Calu3 (cell line): ENCODE measurements at regions not wholly inside any gene's neighbourhood (a gene's known extent, or its start where the extent isn't known, plus 50 kb on each side); places are given as distances from the start of the nearest gene placed in this dataset.

ENCODE experiments used
- BruUV-seq: library from RNA; stranded (reverse); fragments of 400-500 nt; replicated peaks from 2 replicates; lab custom pipeline; 2021; lab: Mats Ljungman, UMichigan
- CTCF ChIA-PET: fragments of 300-600 bp; sonication (Branson Sonifier 250); formaldehyde crosslinking; loops from one replicate; lab custom pipeline; 2022; ENCODE audit warnings: antibody characterized with exemption; lab: Charles Lee
- DNase-seq: peaks from one replicate; pipeline ENCODE4 v3.0.0; 2022
- H3K27ac Mint-ChIP-seq: one replicate; pipeline ENCODE4 v1.8.0; 2022; ENCODE audit warnings: mixed read lengths; ENCODE audit not compliant: unreplicated experiment
- H3K27me3 Mint-ChIP-seq: one replicate; pipeline ENCODE4 v1.8.0; 2022; ENCODE audit warnings: mixed read lengths; ENCODE audit not compliant: unreplicated experiment
- H3K36me3 Mint-ChIP-seq: one replicate; pipeline ENCODE4 v1.8.0; 2022; ENCODE audit warnings: mild to moderate bottlenecking, moderate library complexity, mixed read lengths; ENCODE audit not compliant: insufficient read depth, unreplicated experiment
- H3K4me1 Mint-ChIP-seq: one replicate; pipeline ENCODE4 v1.8.0; 2022; ENCODE audit warnings: mild to moderate bottlenecking, low read depth, mixed read lengths; ENCODE audit not compliant: unreplicated experiment
- H3K4me3 Mint-ChIP-seq: one replicate; pipeline ENCODE4 v1.8.0; 2022; ENCODE audit warnings: mild to moderate bottlenecking, low read depth, moderate library complexity, mixed read lengths; ENCODE audit not compliant: unreplicated experiment
- H3K9me3 Mint-ChIP-seq: one replicate; pipeline ENCODE4 v1.8.0; 2022; ENCODE audit warnings: low read depth, mixed read lengths; ENCODE audit not compliant: unreplicated experiment
- intact Hi-C: fragments of 100-400 bp; cut with micrococcal nuclease; formaldehyde crosslinking; loops from one replicate; pipeline ENCODE4 v1.10.0; 2022; ENCODE audit not compliant: unreplicated experiment
- TF ChIP-seq, protein P1 (sequence below): fragments of 200-600 bp; IDR thresholded peaks from one replicate; pipeline ENCODE4 v1.8.0; 2022; ENCODE audit warnings: antibody characterized with exemption; ENCODE audit not compliant: unreplicated experiment

DNA sequence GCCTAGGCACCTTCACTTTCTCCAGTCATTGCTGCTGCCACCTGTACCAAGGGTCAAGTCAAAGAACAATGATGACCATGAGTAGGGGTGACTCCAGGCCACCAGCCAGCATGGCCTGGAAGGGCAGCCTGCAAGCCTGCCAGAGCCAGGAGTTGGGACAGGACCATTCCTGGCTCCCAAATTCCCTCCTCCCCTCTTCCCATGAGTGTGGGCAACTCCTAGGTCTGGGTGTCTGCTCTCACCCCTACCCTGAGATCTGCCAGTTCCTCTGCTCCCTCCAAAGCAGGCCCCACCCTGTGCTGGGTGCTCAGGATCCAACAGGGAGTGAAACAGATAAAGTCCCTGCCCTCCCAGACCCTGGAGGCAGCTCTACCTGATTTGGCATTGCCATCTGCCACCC lies 125.8 kb upstream of the NANOS1 start:
- Mint-ChIP-seq H3K4me1 (peaks cover 5% of the 10 kb centered on the region), H3K9me3 (no peaks in the 10 kb centered on the region), H3K27ac (no peak overlapping the region), H3K4me3 (no peak overlapping the region), H3K27me3 (no peaks in the 10 kb centered on the region), H3K36me3 (no peaks in the 10 kb centered on the region)
- intact Hi-C loops, result no loop called here
- TF ChIP-seq, protein P1, sequence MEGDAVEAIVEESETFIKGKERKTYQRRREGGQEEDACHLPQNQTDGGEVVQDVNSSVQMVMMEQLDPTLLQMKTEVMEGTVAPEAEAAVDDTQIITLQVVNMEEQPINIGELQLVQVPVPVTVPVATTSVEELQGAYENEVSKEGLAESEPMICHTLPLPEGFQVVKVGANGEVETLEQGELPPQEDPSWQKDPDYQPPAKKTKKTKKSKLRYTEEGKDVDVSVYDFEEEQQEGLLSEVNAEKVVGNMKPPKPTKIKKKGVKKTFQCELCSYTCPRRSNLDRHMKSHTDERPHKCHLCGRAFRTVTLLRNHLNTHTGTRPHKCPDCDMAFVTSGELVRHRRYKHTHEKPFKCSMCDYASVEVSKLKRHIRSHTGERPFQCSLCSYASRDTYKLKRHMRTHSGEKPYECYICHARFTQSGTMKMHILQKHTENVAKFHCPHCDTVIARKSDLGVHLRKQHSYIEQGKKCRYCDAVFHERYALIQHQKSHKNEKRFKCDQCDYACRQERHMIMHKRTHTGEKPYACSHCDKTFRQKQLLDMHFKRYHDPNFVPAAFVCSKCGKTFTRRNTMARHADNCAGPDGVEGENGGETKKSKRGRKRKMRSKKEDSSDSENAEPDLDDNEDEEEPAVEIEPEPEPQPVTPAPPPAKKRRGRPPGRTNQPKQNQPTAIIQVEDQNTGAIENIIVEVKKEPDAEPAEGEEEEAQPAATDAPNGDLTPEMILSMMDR, result no peak
- BruUV-seq, result no TSS peak
- CTCF ChIA-PET, result no interaction called here
- no peak for DNase-seq

DNA sequence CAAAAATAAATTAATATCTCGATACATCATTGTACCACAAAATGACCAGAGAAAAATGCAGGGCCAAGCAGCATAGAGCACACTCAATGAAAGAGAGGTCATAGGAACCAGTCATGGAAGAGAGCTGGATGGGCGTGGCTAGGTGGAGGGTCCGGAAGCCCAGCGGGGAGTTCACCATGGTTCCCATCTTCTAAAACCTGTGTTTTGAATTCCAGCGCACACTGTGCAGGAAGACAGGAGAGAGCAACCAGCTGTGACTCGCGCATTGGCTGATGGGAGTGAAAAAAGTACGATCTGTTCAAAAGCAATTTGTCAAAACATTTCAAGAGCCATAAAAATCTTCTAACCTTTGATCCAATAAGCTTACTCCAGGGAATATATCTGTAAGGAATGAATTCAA lies 125.2 kb upstream of the NANOS1 start:
- Mint-ChIP-seq H3K36me3 (no peaks in the 10 kb centered on the region), H3K27me3 (no peaks in the 10 kb centered on the region)
- CTCF ChIA-PET, result no interaction called here

DNA sequence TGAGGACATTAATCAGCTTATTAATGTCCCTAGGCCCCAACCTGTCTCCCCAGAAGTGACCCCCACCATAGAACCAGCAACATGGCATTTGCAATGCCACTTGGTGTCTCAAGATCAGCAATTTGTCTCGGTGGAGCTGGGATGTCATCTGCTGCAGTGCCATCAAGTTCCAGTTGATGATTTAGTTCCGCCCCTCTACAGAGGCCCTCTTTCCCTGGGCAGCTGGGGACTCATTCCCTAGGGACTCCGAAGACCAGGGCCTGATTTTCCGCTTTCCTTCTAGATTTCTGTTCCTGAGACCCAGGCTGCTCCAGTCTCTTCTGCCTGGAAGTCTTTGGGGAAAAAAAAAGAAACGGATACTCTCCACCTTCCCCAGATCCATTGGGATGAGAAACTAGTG lies 122.5 kb upstream of the NANOS1 start:
- no peaks in the 10 kb centered on the region for H3K36me3 Mint-ChIP-seq

More for the DNA sequence above, 125.2 kb upstream of the NANOS1 start:
- Mint-ChIP-seq H3K4me3 (no peak overlapping the region), H3K4me1 (peaks cover 11% of the 10 kb centered on the region), H3K9me3 (no peaks in the 10 kb centered on the region), H3K27ac (no peak overlapping the region)
- no peak for DNase-seq
- TF ChIP-seq, protein P1, result no peak
- intact Hi-C loops, result no loop called here
- BruUV-seq, result no TSS peak

DNA sequence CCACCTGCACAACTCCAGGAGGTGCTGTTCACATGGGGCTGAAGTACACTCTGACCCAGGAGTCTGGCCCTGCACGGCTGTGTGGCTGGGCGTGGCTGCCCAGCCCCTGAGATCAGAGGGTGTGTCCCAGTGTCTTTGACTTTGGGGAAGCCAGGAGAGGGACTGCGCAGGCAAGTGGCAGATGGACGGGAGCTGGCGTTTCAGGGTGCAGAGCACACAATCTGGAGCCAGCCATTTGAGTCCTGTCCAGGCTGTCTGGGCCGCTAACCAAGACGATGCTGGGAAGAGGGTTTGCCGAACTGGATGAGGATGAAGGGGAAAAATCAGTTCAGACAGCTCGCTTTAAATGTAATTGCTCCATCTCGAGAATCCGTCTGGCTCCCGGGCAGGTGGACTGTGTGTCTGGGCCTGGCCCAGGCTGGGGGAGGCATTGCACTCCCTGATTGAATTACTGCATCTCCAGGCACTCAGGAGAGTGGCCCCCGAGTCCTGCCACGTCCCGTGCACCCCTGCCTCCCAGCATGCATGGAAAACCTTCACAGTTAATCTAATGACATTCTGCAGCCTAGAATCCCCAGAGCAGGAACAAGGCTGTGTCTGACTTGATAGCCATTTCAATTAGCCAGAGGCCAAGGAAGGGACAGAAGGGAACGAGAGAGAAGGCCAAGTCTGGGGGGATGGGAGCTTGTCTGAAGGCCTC lies 120.8 kb upstream of the NANOS1 start:
- Mint-ChIP-seq H3K4me1 (peaks cover 47% of the 10 kb centered on the region), H3K27ac (no peak overlapping the region), H3K4me3 (no peak overlapping the region), H3K9me3 (no peaks in the 10 kb centered on the region), H3K36me3 (no peaks in the 10 kb centered on the region), H3K27me3 (no peaks in the 10 kb centered on the region)
- TF ChIP-seq, protein P1, result no peak
- no peak for DNase-seq
- intact Hi-C loops, result no loop called here
- CTCF ChIA-PET, result no interaction called here
- no TSS peak for BruUV-seq

More for the DNA sequence above, 122.5 kb upstream of the NANOS1 start:
- TF ChIP-seq, protein P1, result no peak
- H3K27ac Mint-ChIP-seq, result no peak overlapping the region
- no peak for DNase-seq
- H3K27me3 Mint-ChIP-seq, result no peaks in the 10 kb centered on the region
- H3K9me3 Mint-ChIP-seq, result no peaks in the 10 kb centered on the region
- peaks cover 32% of the 10 kb centered on the region for H3K4me1 Mint-ChIP-seq
- no peak overlapping the region for H3K4me3 Mint-ChIP-seq
- CTCF ChIA-PET, result no interaction called here
- intact Hi-C loops, result no loop called here
- BruUV-seq, result no TSS peak
